ENCODE measurements at regions not wholly inside any gene's neighbourhood (a gene's known extent, or its start where the extent isn't known, plus 50 kb on each side); places are given as distances from the start of the nearest gene placed in this dataset.

- DNase-seq (ENCODE audit: low read depth in 2 of 2): no peak
Measured at GRCh38 chr16:51431517-51432241, 280.6 kb upstream of the SALL1 start.

- DNase-seq (ENCODE audit: low read depth in 2 of 2): no peak
Measured at GRCh38 chr16:51430716-51431369, 279.8 kb upstream of the SALL1 start.

GRCh38 chr16:51429041-51429440 is 278.0 kb upstream of the SALL1 start:
- no peak for DNase-seq (ENCODE audit: low read depth in 2 of 2)

DNA sequence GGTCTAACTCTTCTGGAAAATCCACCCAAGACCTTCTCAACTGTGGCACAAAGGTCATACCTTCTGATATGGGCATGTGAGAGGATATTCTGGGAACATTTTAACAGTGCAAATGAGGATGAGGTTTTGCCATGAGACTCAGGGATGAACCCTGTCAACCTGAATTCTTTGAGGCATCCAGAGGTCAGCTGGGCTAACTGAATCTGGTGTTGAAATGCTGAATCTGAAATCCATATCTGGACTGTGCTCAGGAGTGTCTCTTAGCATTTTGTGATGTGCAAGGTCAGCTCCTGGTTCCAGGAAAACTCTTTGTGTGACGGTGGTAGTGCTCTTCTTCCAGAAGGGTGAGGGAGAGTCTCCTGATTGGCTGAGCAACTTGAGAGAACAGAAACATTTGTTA is 276.0 kb upstream of the SALL1 start:
- DNase-seq (ENCODE audit: low read depth in 2 of 2): no peak

- no peak for DNase-seq (ENCODE audit: low read depth in 2 of 2)
Measured at GRCh38 chr16:51426276-51426675, 275.2 kb upstream of the SALL1 start.

- no peak for DNase-seq (ENCODE audit: low read depth in 2 of 2)
Measured at GRCh38 chr16:51420247-51420646, 269.2 kb upstream of the SALL1 start.

DNA sequence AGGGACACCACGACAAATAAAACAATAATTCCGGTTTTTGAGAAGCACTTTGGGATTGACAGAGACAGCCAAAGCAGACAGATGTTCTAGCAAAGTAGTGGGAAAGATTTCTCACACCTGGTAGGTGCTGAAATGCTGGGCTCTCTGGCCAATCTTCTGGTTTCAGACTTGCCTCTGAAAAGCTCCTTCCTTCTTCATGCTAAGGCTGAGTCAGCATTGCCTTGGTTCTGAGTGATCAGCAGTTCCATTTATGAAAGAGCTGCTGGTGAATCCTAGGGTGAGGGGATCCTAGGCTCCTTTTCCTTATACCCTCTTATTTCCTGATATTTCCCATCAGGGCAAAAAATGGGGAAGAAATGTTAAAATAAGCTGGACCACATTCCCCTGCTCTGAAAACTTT is 268.7 kb upstream of the SALL1 start:
- DNase-seq (ENCODE audit: low read depth in 2 of 2): no peak

GRCh38 chr16:51418258-51418657 is 267.2 kb upstream of the SALL1 start:
- DNase-seq (ENCODE audit: low read depth in 2 of 2): no peak

DNA sequence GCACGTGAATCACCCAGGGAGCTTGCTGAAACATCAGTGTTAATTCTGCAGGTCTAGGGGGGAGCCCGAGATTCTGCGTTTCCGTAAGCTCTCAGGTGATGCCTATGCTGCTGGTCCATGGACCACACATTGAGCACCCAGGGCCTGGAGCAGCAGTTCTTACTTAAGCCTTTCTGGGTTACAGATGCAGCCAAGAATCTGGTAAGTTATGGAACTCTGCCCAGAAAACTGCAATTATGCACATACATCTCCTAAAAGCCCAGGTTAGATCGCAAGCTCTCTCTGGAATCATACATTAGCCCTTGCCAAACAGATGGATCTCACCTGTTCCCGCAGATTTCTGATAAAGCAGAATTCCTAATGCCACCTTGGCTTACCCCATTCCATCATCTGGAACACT is 265.9 kb upstream of the SALL1 start:
- no peak for DNase-seq (ENCODE audit: low read depth in 2 of 2)

- no peak for DNase-seq (ENCODE audit: low read depth in 2 of 2)
Measured at GRCh38 chr16:51410125-51410524, 259.1 kb upstream of the SALL1 start.

DNA sequence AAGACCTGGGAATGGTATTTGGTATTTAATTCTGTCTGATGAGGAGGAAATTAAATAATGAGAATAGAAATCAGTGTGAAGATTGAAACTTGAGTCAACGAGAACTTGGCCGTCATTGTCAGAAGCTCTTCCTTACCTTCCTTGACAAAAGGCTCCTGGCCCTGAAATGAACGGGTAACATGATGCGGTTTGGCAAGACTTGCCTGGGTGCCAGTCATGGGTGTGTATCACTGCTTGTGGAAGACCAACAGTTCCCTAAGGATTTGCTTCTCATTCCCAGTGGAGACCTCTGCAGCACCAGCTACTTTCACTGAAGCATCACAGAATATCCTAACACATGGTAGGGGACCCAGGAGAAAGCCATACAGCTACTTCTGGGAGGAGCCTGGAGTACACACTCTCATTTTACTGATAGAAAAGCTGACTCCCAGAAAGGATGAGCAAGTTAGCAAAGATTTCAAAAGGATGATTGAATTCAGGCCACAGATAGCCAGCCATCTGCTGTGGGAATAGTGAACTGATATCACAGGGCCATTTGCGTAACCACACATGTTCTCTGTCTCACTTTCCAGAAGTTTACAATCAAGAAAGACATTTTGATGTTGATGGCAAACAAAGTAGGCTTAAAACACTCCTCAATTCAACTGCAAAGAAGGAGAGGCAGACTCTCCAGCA is 258.1 kb upstream of the SALL1 start:
- no peak for DNase-seq (ENCODE audit: low read depth in 2 of 2)

GRCh38 chr16:51408357-51408756 is 257.3 kb upstream of the SALL1 start:
- DNase-seq (ENCODE audit: low read depth in 2 of 2): no peak

- DNase-seq (ENCODE audit: low read depth in 2 of 2): no peak
Measured at GRCh38 chr16:51407921-51408320, 256.9 kb upstream of the SALL1 start.

DNA sequence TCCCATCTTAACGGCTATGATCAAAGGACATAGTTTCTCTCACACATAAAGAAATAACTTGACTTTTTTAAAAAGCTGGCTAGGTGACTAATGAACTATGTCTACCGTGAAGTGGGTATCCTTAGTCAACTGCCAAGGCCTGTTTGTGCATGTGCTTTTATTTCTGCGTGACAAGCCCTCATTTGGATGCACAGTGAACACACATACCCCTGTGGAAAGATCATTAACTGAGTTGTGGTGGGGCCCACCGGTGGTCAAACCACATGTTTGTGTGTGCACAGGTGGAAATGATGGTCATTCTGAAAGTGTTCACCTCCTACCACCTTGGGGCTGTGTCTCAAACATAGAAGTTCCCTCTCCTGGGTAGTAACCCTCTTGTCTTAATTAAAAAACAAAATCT is 256.1 kb upstream of the SALL1 start:
- no peak for DNase-seq (ENCODE audit: low read depth in 2 of 2)

DNA sequence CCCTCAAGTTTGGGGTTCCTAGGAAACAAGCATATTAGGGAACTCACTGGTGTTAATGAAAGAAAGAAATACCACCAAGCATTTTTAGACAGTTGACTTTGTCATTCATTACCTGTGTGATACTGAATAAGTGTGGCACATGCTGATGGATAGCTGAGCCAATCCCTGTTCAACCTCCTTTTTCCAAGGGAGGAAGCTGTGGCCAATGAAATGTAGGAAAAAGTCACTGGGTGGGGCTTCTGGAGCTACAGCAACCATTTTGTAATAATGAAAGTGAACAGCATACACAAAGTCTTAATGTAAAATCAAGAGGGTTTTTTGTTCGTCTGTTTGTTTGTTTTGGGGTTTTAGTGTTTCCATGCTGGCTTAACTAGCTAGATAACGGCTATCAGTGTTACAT is 254.3 kb upstream of the SALL1 start:
- DNase-seq (ENCODE audit: low read depth in 2 of 2): no peak

GRCh38 chr16:51404386-51404785 is 253.3 kb upstream of the SALL1 start:
- DNase-seq (ENCODE audit: low read depth in 2 of 2): no peak

DNA sequence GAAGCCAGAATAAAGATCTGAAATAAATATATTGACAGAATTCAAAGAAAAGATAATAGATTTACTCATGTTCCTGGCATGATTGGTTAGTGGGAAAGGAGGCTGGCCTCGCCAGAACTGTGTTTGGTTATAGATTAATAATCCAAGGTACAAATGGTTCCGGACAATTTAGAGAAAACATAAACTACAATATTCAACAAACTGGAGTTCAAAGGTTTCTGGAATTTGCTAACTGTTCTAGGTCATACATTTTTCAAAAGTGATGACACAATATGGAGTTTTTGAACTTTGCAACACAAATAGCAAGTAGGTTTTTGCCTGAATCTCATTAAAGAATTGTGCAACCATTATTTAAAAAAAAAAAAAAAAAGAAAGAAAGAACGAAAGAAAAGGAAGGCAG is 251.7 kb upstream of the SALL1 start:
- DNase-seq (ENCODE audit: low read depth in 2 of 2): no peak

- DNase-seq (ENCODE audit: low read depth in 2 of 2): no peak
Measured at GRCh38 chr16:51402298-51402697, 251.2 kb upstream of the SALL1 start.

DNA sequence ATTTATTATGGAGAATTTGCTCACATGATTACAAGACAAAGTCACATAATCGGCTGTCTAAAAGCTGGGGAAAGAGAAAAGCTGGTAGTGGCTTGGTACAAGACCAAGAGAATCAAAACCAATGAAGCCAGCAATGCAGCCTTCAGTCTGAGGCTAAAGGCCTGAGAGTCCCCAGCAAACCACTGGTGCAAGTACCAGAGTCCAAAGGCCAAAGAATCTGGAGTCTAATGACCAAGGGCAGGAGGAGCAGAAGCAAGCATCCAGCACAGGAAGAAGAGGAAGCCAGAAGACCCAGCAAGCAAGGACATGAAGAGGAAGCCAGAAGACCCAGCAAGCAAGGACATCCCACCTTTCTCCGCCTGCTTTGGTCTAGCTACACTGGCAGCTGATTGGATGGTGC is 250.6 kb upstream of the SALL1 start:
- DNase-seq (ENCODE audit: low read depth in 2 of 2): no peak

GRCh38 chr16:51399908-51400670 is 249.0 kb upstream of the SALL1 start:
- DNase-seq (ENCODE audit: low read depth in 2 of 2): no peak

DNA sequence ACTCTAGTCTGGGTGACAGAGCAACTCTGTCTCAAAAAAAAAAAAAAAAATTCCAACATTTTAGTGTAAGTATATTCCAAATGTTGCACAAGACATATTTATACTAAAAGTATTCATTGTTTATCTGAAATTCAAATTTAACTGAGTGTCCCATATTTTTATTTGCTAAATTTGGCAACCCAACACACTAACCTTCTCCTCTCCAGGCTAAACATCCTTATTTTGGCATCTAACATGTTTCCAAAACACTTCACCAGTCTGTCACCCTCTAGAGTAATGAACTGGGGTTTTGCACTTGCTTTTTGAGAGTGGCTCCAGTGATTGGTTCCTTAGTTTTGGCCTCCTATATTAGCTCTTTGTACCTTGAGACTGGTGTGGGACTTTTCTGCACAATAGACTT is 243.4 kb upstream of the SALL1 start:
- DNase-seq (ENCODE audit: low read depth in 2 of 2): no peak

DNA sequence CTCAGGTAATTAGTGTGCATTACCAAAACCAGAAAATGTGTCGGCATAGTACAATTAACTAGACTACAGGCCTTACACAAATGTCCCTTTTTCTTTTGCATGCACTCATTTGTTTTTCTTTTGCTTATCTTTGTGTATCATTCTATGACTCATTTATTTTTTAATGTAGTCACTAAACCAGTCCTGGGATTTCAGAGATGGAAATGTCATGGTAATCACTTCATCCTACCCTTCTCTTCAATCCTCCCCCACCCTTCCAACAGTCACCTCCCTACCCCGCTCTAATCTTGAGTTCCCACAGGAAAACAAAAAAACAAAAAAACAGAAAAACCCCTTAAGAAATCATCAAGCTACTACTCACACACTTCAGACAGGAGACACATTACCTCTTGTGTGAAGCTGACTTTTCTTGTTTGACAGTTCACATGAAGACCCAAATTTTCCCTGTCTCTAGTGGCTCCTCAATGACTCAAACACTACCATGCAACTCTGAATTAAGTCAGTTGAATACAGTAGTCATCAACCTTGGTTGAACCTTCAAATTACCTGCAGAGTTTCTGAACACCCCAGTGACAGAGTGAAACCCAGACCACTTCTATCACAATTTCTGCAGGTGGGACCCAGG is 242.4 kb upstream of the SALL1 start:
- no peak for DNase-seq (ENCODE audit: low read depth in 2 of 2)
